H4 (cell line): ENCODE measurements at regions not wholly inside any gene's neighbourhood (a gene's known extent, or its start where the extent isn't known, plus 50 kb on each side); places are given as distances from the start of the nearest gene placed in this dataset.
A peak's percentile ranks its signal among the peaks of the same experiment; 100 is the strongest.

ENCODE experiments used
- DNase-seq: peaks from one replicate; pipeline ENCODE4 v3.0.0-alpha.2; 2015; ENCODE audit warnings: low spot score

DNA sequence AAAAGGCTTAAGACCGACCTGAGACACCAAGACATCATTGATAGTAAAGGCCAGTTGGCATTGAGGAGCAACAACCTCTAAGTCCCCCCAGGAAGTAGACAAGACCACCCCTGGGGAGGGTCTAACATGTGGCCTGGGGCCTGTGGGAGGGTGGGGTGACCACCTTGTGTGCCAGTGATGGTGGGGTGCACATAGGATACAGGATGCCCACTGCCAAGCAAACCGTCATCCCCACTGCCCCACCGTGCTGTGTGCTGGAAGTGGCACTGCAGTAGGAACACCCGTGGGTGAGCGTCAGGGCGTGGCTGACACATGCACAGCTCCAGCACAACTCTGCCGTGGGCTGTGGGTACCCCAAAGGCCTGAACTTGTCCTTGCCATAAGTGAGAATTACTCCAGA lies 84.3 kb upstream of the LGALSL start:
- no peak for DNase-seq

DNA sequence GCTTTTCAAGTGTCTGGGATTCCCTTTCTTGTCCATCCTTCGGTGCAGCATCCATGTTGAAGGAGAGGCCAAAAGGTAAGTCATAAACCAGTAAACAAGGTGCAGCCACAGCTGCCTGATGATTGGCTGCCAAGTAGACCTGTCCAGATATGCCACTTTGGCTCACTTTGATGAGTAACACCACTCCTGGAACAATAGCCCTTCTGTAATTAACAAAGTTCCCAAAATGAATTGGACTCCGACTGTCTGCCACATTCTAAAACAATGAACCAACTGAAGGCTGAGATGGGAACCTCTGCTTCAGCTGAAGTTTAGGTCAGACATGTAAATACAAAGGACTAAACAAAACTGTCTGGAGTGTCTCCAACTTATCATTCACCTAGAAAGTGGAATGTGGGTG lies 82.2 kb upstream of the LGALSL start:
- no peak for DNase-seq

DNA sequence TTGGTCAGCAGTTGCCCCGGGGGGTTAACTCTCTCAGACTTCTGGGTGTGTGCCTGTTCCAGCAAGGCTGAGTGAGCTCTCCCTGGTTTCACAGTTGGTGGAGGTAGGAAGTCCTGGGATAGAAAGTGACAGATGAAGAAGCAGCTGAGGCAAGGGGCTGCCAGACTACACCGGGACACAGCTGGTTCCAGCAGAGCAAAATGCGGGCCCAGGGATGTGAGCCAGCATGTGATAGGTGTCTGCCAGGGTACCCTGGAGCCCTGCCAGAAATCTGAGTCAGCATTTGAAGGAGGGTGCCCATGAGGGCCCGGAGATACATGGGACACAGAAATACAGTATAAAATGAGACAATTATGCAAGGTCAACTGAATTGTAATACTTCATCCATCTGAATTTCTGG lies 79.3 kb upstream of the LGALSL start:
- DNase-seq = no peak

DNA sequence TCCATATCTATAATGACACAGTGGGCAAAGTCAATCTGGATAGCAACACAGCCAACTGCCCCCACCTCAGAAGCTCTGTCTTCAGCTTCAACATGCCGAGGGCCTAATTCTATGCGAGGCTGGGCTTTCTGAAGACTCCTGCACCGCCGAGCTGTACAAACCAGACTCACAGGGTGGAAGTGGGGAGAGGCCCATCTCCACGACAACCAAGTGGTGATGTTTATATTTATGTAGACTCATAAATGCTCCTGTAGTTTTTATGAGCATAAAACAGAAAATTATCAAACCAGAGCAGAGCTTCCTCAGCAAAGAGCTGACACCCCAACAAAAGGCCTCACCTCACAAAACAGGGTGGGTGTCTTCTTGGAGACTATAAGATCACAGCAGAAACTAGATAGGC lies 77.0 kb upstream of the LGALSL start:
- no peak for DNase-seq

DNA sequence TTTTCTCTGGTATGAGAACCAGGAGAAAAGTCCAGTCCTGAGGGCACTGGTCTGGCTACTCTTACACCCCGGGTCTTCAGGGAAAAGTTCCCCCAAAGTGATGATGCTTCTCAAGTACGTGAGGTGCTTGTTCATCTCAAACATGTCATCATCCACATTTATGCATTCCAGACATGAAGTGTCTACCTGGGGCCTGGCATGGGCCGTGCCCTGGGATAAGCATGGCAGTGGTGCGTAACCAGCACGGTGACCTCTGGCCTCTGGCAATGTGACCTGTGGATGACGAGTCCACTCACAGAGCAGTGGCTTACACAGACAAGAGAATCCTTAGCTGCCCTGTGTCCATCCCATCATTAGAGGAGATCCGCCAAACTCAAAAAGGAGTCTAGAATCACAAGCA lies 74.8 kb upstream of the LGALSL start:
- no peak for DNase-seq

DNA sequence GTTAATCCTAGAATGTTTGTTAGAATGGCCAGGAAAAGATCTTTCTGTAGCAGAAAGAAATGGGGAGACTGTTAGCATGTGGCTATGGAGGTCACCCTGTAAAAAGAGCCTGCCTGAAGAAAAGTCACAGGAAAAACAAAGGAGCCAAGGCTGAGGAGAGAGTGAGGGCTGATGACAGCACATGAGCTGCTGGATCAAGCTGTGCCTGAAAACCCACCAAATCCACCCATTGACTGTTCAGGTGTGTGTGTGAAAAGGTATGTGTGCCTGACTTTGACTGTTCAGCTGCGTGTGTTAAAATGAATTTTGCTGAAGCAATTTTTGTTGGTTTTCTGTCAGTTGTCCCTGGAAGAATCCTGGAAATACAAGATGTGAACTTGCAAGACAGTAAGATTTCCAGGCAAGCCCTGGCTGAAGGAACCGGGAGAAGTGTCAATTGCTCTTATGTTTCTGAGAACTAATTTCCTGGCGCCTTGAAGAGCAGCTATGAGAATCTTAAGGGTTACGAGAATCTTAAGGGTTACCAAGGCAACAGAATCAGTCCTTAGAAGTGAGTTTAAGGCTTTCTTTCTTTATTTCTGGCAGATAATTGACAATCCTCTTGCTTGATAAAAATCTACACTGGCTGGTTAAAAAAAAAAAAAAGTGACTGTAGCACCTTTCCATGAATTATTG lies 73.0 kb upstream of the LGALSL start:
- DNase-seq = no peak

DNA sequence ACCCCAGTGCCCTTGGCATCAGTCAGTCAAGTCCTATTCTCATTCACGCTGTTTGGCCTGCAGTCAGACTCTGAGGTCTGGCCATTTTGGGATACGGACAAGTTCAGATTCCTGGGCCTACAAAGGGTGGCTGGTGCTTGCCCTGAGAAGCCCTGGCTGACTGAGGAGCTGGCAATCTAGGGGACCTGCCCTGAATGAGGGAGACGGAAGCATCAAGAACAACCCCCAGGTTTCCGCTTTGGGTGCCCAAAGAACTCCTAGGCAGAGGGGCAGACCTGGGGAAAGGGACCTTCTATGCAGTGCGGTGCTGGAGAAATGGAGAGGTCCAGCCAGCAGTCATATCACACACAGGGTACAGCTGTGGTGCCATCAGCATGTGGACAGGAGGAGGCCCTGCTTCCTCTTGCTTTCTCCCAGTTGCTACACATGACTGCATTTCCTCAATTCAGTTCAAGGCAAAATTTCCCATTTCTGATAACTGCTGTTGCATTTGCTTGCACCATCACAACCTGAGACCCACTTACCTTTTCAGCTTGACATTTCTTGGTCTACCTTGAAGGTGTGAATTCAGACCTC lies 70.9 kb upstream of the LGALSL start:
- no peak for DNase-seq

DNA sequence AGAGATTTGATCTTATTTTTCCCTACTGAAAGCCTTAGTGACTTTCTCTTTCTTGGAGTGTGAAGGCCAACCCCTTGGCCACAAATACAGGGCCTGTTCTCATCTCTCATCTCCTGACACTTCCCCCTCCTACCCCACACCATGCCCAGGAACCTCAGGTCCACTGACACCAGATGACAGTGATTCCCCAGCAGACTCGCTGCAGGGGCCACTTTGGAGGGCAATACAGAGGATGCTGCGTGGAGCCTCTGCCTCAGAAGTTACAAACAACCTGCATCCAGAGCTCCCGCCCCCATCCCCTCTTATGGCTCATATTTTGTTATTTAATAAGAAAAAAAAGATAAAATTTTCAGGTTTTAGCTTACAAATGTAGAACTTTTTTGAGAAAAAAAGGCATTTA lies 70.1 kb upstream of the LGALSL start:
- DNase-seq = no peak

DNA sequence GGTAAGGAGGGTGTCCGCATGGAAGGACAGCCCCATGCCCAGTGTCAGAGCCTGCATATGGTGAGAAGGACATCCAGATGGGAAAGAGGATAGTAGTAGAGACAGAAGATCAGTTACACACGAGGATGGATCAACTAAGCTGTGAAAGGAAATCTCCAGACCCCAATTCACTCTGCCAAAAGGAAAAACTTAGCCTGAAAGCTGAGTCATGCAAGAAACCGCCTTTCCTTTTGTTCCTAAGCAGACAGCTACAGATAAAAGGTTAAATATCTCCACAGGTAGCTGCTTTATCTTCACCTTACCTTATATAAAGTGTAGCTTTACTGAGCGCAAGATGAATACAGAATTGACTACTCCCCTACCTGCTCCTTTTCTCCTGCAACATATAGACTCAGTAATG lies 67.3 kb upstream of the LGALSL start:
- no peak for DNase-seq

DNA sequence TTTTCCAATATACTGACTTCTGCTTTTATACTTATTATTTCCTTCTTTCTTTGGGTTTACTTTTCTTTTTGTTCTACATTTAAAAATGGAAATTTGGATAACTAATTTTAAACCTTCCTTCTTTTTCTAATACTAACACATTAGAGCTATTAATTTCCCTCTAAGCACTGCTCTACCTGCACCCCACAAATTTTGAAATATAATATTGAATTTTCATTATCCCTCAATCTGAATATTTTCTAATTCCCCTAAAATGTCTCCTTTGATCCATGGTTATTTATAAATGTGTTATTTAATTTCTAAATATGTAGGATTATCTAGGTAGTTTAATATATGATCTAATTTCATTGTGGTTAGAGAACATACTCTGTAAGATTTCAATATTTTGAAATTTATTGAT lies 63.4 kb upstream of the LGALSL start:
- no peak for DNase-seq

DNA sequence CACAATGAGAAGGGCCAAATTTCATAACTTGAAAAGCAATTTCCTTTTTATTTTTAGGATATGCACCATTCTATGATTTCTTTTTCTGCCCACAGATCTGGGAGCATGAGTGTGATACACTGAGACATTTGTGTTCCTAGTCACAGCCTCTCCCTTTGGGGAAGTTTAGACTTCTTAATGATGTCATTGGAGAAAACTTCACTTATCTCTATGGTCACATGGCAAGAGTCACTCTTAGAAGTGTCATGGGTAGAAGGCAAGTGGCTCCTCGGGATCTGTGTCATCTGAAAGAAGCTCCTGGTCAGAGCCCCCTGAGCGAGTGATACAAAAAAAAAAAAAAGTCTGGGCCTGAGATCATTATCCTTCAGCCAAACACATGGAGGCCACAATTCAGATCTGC lies 62.5 kb upstream of the LGALSL start:
- no peak for DNase-seq

DNA sequence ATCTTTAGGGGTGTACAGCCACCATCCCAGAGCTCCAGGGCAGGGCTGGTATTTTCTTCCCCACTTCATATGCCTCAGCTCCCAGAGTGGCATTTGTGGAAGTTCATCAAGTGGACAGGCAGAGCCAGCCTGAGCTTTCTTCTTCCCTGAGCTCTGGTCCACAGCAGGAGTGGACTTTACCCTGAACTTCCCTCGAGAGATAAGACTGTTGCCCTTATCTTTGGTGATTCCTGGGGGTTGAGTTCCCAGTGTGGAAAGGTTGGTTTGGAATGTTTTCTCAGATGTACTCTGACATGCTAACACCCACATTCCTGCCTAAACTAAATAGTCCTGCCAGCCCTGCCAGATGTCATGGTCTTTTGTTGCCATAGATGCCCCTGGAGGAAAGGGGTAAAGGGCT lies 62.0 kb upstream of the LGALSL start:
- DNase-seq = no peak

DNA sequence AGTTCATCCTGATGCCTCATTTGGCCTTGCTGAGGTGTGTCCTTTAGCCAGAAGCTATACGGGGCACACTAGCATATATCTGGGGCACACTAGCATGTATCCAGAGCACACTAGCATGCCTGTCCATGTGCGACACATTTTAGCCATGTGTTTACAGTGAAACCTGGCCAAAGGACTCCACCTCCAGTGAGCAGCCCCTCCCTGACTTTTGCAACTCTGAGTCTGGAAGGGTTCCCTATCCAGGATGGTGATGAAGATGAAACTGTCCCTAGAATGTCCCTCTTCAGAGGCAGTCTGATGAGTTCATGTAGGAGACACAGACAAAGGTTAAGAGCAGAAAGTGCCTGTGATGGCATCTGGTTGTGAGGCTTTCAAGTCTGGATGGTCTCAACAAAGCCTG lies 61.4 kb upstream of the LGALSL start:
- no peak for DNase-seq

DNA sequence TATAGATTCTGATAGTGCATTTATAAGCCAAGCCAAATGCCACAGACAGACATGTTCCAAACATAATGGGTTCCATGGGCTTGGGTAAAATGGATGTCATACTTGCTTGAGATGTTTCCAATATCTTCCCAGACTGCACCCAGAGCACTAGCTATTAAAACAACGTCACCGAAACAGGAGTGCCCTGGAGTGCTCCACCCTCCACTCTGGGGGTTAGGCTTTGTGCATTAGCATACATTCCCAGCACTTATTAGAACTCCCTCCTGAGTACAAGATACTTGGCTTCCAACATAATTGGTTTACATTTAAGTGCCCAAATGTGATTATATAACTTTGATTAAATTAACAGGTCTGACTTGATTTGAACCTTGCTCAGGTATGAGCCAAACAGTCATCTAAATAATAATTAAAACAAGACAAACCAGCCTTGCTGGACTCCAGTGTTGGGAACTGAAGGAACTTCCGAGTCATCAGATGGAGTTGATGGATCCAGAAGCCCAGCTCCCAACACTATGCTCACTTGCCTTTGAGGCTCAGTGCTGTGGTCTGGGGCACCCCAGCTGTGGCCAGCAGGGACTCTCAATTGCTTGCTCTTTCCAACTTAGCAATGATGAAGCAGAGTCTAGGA lies 60.5 kb upstream of the LGALSL start:
- no peak for DNase-seq

DNA sequence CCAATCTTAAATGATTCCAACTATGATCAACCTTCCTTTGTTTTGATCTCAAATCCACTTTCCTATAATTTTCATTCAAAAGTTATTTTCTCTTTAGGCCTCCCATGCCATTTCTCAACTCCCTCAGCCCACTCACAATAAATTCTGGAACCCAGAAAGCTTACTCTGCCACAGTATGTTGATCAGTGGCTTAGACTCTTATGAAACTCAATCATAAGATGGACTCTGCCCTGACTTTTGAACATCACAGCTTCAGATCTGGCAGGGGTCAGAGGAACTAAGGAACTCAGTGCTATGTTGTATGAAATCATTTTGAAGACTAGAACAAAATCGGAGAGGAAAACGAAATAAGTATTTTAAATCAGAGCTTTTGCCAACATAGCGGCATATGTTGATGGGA lies 59.8 kb upstream of the LGALSL start:
- no peak for DNase-seq

DNA sequence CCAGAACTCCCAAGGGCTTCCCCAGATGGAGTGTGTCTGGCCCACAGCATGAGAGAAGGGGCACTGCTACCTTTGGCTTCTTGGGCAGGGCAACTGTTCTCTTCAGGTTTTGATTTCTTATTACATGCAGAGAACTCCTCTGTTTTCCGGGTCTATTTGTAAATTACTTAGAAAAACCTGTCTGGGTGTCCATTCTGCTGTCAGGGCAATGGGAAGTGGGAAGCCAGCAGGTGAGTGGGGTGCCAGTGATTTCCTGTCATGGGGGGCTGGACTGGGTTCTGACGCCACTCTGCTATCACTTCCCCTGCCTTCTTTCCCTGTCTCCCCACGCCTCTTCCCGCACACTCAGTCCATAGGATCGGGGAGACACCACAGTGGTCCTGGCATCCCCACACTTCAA lies 58.0 kb upstream of the LGALSL start:
- DNase-seq = no peak

DNA sequence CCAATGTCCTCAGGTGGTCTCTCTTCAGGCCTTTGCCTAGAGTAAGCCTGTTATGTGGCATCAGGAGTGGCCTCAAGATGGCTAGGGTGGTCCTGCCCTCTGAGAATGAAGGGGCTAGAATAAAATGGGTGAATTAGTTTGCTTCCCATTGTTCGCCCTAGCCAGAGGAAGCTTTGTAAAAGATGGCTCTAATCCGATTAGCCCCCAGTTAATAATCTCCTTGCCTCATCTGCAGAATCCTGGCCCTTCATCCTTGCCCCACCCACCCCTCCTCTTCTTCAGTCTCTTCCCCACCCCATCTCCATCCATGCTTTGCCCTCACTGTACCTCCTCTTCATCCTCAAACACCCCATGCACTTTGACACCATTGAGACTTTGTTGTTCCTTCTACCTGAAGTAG lies 57.4 kb upstream of the LGALSL start:
- no peak for DNase-seq

DNA sequence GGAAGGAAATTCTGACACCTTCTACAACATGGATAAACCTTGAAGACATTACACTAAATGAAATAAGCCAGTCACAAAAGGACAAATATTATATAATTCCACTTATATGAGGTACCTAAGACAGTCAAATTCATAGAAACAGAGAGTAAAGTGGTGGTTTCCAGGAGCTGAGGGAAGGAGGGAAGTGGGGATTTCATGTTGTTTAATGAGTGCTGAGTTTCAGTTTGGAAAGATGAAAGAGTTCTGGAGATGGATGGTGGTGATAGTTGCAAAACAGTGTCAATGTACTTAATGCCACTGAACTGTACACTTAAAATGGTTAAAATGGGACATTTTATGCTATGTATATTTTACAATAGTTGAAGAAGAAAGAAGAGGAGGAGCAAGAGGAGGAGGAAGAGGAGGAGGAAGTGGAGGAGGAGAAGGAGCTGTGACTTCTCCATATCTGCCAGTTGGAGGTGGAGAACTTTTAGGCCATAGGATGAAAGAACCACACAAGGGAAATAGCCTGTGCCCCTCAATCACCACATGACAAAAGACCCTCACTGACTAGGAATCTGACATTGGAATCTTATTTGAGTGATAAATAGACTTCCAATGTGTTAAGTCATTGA lies 55.3 kb upstream of the LGALSL start:
- DNase-seq = no peak

DNA sequence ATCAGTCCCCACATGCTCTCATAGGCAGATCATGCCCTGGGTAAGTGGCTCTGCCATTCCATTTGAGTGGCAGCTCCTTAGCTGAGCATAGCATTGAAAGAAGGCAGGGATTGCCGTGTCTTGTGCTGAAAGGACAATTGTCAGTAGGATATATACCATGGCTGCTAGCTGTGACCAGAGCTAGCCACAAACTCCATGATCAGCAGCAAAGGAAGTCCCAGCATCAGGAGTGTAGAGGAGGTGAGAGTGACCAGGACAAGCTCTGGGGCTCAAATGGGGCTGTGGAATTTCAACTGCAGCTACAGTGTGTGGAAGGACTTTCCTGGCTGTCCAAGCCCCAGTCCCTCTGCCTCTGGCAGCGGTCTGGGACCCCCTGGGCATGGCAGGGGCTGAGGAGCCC lies 54.4 kb upstream of the LGALSL start:
- DNase-seq = no peak

DNA sequence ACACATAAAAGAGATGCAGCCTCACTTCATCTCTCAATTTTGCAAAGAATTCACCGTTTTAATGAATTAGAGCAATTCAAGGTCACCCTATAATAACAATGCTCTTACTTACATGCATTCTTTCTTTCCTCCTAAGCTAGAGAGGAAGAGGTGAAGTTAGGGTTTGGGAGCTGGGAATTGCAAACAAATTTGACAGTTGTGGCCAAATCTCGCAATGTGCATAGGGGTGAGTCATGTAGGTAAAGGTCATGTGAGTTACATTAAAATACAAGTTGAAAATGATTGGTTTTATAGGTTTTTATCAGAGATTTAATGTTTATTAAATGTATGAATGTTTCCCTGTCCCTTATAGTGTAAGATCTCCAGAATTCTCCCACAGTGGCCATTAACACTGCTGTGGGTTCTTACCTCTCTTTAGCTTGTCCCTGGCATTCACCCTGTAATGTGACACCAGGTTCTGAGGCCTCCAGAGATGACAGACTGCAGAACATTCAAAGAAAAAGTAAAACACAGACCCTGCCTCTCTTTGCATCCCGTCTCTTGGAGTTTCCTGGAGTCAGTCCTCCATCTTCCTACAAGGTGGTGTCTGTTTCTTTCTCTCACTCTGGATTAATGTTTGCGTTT lies 53.7 kb upstream of the LGALSL start:
- peak; percentile 36 for DNase-seq

DNA sequence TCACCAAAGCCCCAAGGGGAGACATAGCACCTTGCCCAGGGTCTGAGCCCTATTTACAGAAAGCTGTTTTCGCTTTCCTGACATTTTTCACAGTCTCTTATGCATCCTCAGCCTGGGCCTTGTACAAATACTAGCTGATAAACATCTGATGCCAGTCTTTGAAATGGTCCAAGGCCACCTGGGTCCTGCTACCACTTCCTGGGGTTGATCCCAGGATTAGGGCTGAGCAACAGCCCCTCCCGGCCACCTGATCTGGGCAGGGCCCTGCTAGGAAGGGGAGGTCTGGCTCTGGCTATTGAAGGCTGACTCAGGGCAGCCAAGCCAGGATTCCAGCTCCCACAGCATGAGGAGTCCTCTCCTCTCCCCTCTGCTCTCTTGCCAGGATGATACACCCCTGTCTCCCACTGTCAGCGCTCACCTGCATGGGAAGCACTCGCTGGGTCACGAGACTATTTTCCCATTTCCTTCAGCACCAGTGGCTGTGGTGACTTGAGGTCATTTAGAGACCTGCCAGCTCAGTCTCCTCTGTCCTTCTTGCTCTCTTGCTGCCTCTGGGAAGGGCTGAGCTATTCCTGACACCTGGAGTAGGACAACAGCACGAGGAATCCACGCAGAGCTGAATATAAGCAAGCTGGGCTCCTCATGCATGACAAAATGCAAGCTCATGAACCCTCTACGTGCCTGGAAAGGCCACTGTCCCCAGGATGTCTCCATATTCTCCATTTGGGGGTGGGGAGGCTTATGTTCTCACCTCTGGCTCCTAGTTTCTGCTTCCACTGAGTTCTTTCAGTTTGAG lies 53.0 kb upstream of the LGALSL start:
- DNase-seq = peak; percentile 34

DNA sequence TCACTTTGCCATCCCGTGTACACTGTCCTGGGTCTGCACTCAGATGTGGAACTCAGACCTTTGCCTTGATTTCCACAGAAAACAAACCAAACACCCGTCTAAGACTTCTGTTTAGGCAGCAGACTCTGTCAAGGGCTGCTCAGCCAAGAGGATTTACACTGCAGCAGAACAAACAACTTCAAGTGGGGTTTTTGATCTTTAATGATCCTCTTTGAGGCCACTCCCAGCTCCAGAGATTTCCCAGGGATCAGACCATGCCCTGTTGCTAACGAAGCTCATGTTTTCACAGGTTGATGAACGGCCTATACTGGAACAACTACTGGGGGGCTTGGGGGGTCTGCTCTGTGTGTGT lies 52.5 kb upstream of the LGALSL start:
- no peak for DNase-seq
